ENCODE measurements at regions not wholly inside any gene's neighbourhood (a gene's known extent, or its start where the extent isn't known, plus 50 kb on each side); places are given as distances from the start of the nearest gene placed in this dataset.
A peak's percentile ranks its signal among the peaks of the same experiment; 100 is the strongest.

DNA sequence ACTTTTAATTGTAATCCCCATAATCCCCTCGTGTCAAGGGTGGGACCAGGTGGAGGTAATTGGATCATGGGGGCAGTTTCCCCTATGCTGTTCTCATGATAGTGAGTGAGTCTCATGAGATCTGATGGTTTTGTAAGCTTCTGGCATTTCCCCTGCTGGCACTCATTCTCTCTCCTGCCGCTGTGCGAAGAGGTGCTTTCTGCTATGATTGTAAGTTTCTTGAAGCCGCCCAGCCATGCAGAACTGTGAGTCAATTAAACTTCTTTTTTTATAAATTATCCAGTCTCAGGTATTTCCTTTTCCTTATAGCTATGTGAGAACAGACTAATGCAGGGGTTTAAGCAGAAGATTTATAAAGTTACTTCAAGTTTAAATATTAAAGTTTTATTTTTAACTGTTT, 655.2 kb downstream of the EPHA4 start:
- DNase-seq (ENCODE audit: low spot score), result no peak

DNA sequence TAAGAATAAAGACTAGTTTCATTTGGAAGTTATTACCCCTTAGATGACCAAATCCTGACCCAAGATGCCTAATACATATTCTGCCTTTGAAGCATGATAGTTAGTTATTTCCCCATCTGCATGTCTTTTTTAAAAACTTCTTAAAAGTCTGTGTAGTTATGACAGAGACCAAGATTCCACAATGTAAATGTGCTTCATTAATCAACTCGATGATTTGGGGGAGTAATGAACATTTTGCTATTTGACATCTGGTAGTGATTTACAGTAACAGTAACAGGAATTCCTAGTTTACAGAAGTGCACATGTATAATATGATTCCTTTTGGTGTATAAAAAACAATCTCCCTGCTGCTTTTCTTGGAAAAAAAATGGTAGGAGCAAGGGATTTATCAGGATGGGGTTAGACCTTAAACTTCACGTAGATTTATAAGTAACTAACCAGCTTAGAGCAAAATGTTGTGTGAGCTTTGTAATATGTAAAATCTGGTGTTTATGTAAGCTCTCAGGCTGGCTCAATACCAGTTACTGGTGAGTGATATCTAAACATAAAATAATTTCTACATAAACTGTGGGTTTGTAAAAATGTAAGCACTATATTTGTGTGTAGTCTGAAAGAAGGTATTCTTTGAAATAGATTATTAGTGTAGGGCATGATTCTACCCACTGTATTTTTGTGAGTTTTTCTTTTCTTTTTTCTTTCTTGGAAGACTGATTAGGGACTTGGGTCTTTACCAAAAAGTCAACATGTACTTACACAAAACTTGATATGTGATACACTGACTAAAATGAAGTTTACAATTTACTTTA, 641.6 kb downstream of the EPHA4 start:
- DNase-seq (ENCODE audit: low spot score), result no peak

DNA sequence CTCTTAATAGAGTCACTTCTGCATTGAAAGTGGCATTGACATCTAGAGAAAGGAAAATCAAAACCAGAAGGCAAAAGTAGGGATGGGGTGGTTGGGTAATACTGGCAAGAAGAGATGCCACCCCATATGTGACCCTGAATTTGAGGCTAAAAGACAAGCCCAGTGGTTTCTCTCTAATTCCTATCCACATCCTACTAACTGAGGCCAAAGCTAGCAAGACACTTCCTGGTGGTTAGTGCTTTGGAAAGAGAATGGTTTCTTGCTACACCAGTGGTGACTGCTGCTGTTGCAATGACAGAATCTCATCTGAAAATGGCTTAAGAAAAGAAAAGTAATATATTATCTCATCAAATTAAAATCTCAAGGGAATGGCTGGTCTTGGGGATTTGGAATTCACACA, 640.6 kb downstream of the EPHA4 start:
- no peak for DNase-seq (ENCODE audit: low spot score)

DNA sequence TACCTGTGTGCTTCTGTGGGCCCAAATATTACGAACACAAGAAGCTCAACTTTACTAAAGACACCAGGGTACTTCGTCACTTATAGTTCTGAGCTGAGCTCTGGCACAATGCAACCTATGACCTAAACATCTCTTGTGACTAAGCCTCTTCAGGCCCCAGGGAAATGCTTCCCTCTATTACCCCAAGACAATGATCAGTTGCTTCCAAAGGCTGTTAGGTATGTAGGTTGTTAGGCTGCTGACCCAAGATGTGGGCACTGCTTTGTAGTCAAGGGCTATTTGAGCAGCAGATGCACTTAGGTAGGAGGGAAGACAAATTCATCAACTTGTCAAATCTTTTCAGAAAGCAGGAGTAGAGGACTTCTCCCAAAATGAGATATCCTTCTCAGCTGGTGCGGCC, 640.1 kb downstream of the EPHA4 start:
- no peak for DNase-seq (ENCODE audit: low spot score)

DNA sequence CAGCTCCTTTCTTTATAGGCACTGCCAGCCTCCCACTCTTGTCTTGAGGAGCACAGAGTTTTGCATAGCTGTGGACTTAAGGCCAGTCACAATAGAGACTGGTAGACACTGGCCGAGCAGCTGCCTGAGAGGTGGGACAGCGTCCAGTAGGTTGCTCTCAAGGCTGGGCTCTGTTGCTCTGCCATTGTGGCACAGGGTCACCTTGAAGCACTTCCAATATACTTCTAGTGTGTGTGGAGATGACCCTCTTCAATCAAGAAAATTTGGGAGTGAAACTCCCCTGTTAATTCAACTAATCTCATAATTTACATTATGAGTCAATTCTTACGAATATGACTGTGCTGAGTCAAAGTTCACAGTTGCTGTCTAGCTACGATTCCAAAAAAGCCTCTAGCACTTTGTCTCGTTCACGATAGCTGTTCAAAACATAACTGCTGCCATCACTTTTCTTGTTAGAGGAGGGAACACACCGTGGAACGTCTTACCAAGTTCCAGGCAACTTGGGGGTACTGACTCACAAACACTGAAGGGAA, 636.2 kb downstream of the EPHA4 start:
- peak; percentile 86 for DNase-seq (ENCODE audit: low spot score)

DNA sequence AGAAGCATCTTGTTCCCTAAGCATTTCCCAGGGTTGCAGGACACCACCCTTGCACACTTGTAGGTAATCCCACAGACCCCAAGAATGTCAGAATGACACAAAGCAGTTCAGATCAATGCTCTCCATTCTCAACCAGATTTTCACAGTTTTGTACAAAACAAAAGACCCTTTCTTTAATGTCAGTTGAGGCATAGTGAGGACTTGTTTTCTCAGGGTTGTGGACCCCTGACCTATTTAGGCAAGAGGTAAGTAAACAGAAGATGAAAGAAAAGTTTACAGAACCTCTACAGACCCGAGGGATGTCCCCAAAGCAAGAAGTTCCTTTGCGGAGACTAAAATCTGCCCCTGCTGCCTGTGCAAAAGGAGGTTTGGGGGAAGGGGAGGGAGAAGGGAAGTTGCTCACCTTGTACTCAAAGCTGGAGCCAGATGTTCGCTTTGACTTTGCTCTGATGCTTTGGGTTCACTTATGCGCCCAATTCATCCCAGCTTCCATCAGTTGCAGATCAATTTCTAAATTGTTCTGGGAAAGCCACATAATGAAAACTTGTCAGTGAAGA, 635.4 kb downstream of the EPHA4 start:
- no peak for DNase-seq (ENCODE audit: low spot score)

DNA sequence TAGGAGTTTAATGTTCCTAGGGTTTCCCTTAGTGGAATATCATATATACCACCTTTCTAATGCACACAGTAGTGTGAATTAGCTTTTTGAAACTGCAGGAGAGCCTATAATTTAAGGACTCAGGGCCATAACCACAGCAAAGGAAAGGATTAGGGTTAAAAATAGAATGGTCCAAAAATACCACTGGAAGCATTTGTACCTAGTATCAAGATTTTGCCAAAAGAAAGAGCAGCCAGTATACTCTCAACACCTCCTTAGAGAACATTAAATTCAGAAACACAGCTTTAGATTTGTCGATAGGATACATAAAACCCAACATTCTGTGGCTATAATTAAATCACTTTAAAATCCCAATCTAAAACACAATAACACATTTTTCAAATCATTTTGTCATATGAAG, 634.9 kb downstream of the EPHA4 start:
- DNase-seq (ENCODE audit: low spot score), result no peak

DNA sequence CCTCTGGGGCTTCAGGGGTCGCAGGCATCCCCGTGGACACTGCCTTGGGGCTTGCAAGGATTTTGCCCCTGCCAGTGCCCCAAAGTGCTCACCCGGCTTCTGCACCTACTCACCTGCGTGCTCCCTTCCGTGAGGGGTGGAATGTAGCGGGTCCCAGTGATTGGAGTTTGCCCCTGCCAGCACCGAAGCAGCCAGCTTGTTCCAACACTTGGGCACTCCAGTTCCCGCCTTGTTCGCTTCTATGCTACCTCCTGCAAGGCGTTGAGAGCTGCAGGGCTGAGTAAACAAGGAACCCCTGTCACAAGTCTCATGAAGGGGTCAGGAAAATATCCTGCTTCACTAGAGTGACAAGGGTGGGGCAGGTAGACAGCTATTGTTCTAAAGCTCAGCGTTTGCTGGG, 631.5 kb downstream of the EPHA4 start:
- DNase-seq (ENCODE audit: low spot score), result no peak

DNA sequence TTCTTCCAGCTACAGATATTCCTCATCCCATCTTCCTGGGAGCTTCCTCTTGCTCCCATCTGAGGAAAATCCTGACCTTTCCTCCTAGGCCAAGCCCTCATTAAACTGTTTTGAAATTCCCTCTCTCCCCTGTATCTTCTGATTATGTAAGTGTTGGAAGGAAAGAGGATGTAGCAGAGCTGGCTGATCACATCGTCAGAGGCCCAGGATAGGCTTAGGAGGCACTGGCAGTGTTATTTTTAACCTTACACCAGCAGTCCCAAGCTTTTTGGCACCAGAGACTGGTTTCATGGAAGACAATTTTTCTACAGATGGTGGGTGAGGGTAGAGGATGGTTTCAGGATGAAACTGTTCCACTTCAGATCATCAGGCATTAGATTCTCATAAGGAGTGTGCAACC, 630.4 kb downstream of the EPHA4 start:
- no peak for DNase-seq (ENCODE audit: low spot score)

DNA sequence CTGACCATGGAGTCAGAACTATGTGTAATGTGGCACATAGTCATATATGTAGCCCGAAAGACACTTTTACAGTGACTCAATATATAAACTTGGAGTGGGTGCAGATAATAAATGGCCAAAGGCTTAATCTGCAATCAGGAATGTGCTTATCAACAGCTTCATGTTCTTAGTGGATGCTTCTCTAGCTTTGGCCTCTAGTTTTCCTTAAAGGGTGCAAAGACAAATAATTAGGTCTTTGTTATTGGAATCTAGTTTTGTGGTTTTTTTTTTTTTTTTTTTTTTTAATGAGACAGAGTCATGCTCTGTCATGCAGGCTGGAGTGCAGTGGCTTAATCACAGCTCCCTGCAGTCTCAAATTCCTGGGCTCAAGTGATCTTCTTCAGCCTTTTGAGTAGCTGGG, 625.6 kb downstream of the EPHA4 start:
- no peak for DNase-seq (ENCODE audit: low spot score)

DNA sequence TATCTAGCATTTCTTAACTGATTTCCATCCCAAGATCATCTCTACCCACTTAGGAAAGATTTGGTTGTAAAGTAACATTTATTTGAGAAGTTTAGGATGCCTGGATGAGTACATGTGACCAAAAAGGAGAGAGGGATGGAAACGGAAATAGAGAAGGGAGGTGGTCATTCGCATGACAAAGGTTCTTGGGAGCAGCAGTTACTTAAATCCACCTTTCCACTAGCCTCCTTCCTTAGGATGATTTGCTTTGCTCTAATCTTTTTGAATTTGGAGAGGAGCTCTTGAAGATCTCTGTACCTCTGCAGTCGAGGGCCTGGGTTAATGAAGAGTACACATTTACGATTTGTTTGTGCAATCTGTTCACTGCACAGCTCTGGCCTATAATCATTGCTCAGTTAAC, 623.5 kb downstream of the EPHA4 start:
- DNase-seq (ENCODE audit: low spot score), result no peak

DNA sequence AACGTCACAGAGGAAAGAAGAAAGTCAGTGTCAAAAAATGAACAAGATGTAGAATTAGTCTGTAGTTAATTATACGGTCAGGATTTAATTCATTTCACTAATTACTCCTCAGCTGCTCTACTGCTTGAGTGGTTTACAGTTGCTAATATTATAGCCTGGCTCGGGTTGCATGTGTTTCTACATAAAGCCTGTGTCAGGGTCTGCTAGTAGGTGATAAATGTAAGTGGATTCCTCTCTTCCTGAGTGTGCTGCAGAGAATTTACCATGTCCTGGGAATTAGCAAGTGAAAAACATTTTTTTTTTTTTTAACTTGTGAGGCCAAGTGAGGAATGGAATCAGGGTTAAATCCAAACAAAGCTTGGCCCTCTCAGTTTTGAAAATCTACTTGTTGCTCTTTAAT, 622.6 kb downstream of the EPHA4 start:
- DNase-seq (ENCODE audit: low spot score), result no peak

DNA sequence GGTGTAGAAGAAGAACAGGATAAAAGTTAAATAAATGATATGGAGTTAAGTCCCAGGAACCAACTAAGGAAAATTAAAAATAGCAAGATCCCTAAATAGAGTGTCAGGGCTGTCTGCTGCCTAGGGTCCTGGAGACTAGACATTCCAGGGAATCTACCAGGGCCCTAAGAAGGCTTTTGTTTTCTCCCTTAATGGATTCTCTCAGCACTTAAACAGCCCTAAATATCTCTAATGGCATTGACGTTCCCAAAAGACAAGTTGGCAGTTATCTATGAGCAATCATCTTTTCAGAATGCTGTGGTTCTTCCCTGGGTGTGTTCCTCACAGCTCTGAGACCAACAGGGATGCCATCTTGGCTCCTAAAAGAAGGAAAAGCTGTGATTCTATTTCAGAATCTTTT, 616.3 kb downstream of the EPHA4 start:
- DNase-seq (ENCODE audit: low spot score), result no peak

DNA sequence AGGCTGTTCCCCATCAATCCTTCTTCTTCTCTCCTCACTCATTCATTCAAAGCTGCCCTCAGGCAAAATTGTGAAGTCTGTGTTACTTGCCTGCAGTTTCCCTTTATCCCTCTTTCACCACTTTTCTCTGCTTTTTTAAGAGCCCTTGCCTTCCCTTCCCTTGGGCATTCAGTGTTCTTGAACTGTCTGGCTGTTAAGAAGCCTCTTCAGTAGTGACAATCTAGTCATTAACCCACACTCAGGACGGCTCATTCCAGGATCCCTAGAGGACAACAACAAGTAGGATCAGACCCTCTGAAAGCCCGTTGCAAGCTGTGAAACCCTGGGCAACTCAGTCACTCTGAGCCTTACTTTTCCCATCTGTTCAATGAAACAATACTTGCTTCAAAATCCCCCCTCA, 615.7 kb downstream of the EPHA4 start:
- DNase-seq (ENCODE audit: low spot score), result no peak

DNA sequence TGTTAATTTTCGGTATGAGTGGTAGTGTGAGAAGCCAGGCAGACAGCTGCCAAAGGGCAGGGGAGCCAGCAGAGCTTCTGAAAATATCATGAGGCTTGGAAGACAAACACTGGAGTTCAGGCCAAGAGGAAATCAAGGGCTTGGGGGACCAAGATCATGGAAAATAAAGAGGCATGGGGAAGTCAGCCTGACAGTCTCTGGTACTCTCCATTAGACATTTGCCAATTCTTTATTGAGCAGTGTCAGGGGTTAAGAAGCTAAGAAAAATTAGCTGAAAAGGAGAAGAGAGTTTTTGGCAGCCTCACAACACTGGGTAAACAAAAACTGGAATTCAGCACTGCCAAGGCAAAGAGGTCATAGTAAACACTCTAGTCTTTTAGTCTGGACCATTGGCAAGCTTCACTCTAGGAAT, 612.7 kb downstream of the EPHA4 start:
- no peak for DNase-seq (ENCODE audit: low spot score)

DNA sequence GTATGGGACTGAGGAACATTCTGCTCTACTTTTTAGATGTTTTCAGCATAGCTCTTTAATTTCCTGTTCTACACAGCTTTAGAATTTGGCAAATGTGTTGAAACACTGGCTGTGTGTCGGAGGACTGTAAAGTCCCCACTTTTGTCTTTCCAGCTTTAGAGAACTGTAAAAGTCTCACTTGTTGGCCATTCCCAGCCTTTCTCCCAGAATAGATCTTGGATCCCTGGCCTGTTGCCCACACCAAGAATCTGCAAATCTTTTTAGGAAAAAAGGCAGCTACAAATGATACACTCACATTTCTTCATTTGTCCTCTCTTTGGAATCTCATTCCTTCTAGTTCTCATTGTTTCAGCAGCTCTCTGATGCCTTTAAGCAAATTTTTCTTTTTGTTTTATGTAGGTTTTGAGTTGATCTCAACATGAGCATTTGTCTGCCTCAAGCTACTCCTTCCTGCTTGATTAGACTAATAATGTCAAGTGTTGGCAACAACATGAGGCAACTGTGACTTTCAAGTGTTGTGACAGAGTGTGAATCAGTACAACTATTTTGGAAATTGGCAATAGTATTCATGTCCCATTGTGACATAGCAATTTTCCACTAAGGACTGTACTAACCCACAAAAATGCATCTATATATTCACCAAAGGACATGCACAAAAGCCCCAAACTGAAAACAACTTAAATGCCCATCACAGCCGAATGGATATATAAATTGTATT, 610.8 kb downstream of the EPHA4 start:
- no peak for DNase-seq (ENCODE audit: low spot score)

DNA sequence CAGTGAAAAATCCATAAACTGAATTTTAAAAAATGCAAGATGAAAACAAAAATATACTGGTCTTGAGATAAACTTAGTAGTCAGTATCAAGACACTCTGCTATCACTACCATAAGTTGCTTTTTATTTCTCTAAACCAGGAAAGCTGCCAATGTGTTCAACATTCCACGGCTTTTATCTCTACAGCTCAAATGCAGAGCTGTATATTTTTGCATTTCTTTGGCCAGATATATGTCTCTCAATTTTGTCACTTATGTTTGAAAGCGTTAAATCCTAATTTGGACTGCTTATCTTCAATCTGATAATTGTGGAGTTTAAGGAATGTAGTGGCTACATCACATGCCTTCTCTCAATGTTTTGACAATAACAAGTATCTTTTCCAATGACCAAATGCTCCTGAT, 609.5 kb downstream of the EPHA4 start:
- no peak for DNase-seq (ENCODE audit: low spot score)

DNA sequence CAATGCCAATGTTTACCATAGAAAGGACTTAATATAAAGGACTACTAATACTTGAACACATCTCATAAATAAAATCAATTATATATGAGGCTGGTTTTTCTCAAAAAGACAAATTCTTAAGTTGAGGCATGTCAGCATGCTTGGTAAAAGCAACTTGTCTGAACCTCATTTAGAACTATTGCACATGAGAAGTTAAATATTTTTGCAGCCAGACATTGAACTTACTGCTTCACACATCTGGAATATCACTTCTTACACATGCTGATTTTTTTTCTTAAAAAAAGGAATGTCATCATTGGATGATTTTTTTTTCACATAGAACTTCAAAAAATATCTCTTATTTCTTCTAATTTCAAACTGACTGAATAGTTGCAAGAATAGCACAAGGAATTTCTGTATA, 609.0 kb downstream of the EPHA4 start:
- DNase-seq (ENCODE audit: low spot score), result no peak

DNA sequence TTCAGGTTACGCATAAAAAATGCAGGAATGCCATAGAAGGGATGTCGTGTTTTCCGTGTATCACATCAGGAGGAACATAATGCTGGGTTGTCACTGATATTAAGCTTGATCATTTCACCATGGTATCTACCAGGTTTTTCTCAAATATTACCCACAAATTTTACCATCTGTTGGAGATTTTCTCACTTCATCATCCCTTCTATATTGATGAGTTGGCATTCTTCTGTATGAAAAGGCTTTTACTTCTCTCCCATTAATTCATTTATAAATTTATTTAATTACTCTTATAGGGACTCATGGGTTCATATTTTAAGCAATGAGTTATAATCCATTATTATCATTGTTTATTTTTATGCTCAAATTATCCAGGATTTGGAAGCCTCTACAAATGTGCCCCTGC, 608.2 kb downstream of the EPHA4 start:
- no peak for DNase-seq (ENCODE audit: low spot score)

DNA sequence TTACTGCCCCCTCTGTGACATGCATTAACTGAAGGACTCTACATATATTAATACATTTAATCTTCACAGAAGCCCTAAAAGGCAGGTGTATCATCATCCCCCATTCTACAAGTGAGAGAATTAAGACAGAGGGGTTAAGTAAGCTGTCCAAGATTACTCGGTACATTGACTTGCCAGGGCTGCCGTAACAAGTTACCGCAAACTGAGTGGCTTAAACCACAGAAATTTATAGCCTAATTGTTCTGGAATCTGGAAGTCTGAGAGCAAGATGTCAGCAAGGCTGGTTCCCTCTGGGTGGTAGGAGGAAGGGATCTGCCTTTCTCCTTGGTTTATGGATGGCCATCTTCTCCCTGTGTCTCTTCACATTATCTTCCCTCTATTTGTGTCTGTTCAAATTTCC, 605.5 kb downstream of the EPHA4 start:
- DNase-seq (ENCODE audit: low spot score), result no peak

DNA sequence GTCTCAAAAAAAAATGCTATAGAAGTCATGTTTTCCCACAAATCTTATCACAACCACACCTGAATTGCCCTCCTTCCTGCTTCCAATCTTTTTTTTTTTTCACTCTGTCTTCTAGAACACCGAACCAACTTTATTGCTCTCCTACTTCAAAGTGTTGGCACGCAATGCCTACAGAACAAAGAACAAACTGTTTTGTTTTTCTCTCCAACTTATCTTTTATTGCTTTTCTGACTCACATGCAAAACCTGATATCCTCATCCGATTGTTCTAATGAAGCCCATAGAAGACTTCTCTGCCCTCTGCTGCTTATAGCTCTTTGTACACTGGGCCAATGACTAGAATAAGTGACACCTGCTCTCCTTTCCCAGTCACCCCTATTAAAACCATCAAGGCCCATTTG, 602.8 kb downstream of the EPHA4 start:
- no peak for DNase-seq (ENCODE audit: low spot score)

DNA sequence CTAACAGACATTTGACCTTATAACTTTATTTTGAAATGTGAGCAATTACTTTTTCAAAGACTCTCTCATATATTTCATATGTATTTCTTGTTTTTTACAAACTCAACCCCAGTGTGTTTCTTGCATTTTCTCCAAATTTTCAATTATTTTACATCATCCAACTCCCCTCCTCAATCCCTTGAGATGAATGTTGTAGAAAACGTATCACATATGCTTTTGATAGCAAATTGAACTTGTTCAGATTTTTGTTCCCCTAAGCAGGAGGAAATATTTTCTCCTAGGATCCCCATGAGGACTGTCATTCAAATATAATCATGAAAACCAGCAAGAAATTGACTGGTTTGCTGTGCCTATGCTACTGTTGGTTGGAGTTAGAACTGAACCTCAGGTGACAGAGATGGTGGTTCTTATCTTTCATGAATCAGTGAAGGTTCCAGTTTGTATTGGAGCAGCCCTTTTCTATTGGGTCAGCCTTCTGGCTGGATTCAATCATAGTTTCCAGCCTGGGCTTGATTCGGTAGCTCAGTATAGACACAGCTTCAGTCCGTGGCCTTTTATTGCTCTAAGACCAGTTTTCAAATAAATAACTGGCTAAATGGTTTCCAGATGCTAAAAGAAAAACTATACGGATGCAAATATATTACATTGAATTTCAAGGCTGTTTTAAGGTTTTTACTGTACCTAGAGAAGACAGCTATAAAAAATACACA, 591.0 kb downstream of the EPHA4 start:
- no peak for DNase-seq (ENCODE audit: low spot score)

DNA sequence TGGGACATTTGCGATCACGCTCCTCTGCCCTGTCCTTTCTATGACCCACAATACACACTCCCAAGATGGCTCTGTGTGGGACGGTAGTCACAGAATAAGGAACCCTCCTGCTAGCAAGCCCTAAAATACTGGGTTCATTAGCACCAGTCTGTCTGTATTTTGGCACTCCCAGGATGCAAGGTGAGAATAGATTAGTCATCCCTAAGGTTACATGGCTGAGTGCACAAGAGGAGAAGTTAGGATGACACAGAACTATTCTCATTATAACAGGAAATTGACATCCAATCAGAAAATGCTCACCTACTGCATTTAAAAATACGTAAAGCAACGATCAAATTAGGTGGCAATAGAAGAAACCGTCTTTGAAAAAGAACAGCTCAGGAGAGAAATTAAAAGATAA, 590.2 kb downstream of the EPHA4 start:
- DNase-seq (ENCODE audit: low spot score), result no peak

All from activated CD4-positive, alpha-beta T cell treated with anti-CD3 and anti-CD28 coated beads, Interleukin-2, Interleukin-4, amounts not matched to agents 100 ng/mL and 50 ng/mL, durations not matched to agents 16 hours and 8 hours (primary cell).